HK-2 (cell line): ENCODE measurements at regions not wholly inside any gene's neighbourhood (a gene's known extent, or its start where the extent isn't known, plus 50 kb on each side); places are given as distances from the start of the nearest gene placed in this dataset.

Experiments
- DNase-seq: peaks from one replicate; pipeline ENCODE4 v3.0.0-alpha.2; 2018; ENCODE audit not compliant: unreplicated experiment

GRCh38 chr15:79373113-79373512 is 59.0 kb upstream of the MINAR1 start:
- no peak for DNase-seq

DNA sequence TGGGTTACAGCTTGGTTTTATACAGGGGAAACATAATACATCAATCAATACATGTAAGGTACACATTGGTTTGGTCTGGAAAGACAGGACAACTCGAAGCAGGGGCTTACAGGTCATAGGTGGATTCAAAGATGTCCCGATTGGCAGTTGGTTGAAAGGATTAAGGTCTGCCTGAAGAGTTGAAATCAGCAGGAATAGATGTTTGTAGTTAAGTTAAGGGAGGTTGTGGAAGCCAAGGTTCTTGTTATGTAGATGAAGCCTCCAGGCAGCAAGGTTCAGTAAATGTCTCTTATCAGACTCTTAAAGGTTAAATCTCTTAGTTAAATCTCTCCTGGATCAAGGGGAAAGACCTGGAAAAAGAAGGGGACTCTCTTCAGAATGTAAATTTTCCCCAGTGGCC is 58.4 kb upstream of the MINAR1 start:
- no peak for DNase-seq

- no peak for DNase-seq
Observed at GRCh38 chr15:79376383-79376782, 55.8 kb upstream of the MINAR1 start.

GRCh38 chr15:79378394-79379109 is 53.6 kb upstream of the MINAR1 start:
- DNase-seq: no peak

DNA sequence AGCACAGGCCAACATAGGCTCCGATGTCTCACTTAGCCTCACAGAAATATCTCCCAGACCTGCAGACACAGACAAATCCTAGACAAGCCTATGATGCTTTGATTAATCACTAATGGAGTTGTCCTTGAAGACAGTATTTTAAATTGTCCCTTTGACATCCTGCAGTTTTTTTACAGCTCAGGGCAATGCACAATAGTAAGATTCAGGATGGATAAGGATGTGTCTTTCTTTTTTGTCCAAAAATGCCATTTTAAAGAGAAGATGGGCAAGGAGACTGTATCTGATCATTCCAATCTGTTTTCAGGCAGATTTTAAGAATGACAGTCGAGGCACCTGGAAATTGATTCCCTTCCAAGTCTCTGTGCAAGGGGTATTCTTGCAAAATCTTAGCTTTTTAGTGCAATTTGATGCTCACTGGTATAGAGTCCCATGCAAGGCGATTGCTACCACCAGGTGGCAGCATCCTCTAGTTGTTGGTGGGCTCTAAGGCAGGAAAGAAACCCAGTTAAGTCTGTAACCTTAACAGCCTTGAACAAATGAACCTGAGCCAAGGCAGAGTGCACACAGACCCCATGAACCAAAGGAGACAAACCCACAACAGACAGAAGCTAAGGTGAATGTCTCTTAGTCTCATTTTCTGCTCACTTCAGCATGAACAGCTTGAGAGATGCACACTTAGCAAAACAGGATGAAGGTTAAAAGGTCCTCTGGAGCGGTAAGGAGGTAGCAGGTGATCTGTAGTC is 51.2 kb upstream of the MINAR1 start:
- peak; percentile 41 for DNase-seq

- no peak for DNase-seq
Observed at GRCh38 chr15:79381593-79381992, 50.5 kb upstream of the MINAR1 start.
